ENCODE measurements at regions not wholly inside any gene's neighbourhood (a gene's known extent, or its start where the extent isn't known, plus 50 kb on each side); places are given as distances from the start of the nearest gene placed in this dataset.

DNA sequence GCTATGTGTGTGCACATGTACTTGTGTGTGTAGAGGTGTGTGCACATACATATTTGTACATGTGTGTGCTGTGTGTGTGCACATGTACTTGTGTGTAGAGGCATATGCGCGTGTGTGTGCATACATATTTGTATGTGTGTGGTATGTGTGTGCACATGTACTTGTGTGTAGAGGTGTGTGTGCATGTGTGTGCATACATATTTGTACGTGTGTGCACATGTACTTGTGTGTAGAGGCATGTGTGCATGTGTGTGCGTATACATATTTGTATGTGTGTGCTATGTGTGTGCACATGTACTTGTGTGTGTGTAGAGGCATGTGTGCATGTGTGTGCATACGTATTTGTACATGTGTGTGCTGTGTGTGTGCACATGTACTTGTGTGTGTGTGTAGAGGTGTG is 291.9 kb downstream of the AJAP1 start:
- TF ChIP-seq POLR2A (IDR thresholded peaks at IDR 0.05): no peak
- TF ChIP-seq, protein P1, sequence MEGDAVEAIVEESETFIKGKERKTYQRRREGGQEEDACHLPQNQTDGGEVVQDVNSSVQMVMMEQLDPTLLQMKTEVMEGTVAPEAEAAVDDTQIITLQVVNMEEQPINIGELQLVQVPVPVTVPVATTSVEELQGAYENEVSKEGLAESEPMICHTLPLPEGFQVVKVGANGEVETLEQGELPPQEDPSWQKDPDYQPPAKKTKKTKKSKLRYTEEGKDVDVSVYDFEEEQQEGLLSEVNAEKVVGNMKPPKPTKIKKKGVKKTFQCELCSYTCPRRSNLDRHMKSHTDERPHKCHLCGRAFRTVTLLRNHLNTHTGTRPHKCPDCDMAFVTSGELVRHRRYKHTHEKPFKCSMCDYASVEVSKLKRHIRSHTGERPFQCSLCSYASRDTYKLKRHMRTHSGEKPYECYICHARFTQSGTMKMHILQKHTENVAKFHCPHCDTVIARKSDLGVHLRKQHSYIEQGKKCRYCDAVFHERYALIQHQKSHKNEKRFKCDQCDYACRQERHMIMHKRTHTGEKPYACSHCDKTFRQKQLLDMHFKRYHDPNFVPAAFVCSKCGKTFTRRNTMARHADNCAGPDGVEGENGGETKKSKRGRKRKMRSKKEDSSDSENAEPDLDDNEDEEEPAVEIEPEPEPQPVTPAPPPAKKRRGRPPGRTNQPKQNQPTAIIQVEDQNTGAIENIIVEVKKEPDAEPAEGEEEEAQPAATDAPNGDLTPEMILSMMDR (IDR thresholded peaks at IDR 0.05): no peak

All from breast epithelium (tissue), 3 donors.